HepG2 (cell line): ENCODE measurements at regions not wholly inside any gene's neighbourhood (a gene's known extent, or its start where the extent isn't known, plus 50 kb on each side); places are given as distances from the start of the nearest gene placed in this dataset.

Experiments used
- ATAC-seq: fragments of 200-7000 bp; cut with Tn5 transposase; 3 replicates; pipeline ENCODE4 v1.9.1; 2020; ENCODE audit warnings: mild to moderate bottlenecking, moderate library complexity
- BruUV-seq: library from RNA; stranded (reverse); fragments of 400-500 nt; replicated peaks from 2 replicates; lab custom pipeline; 2021; lab: Mats Ljungman, UMichigan
- CTCF ChIA-PET: fragments of 300-600 bp; formaldehyde crosslinking; extraction: SDS; loops from one replicate; lab custom pipeline; 2021; ENCODE audit warnings: low total read pairs, inconsistent platforms, low intra/inter-chr PET ratio; lab: Yijun Ruan, JAX
- POLR2A ChIA-PET: fragments of 350-600 bp; sonication (Branson Sonifier 250); formaldehyde crosslinking; loops from one replicate; lab custom pipeline; 2020; ENCODE audit warnings: antibody characterized with exemption, inconsistent platforms; lab: Yijun Ruan, JAX
- DNase-seq: peaks from one replicate; pipeline ENCODE4 v3.0.0-alpha.2; 2015; ENCODE audit warnings: low spot score
- FAIRE-seq: peaks from 3 replicates; lab custom pipeline; 2011; peaks lifted over from hg19 to GRCh38; lab: Jason Lieb, UNC
- H2AFZ ChIP-seq: one replicate; pipeline ENCODE4 v1.6.1; 2011; ENCODE audit warnings: low read length, inconsistent platforms
- H3K27ac ChIP-seq: fragments of 300-600 bp; 3 replicates; pipeline ENCODE4 v1.8.0; 2011; ENCODE audit warnings: mixed run types, mild to moderate bottlenecking, mixed read lengths, low read length, inconsistent platforms; ENCODE audit not compliant: insufficient read depth; ENCODE audit errors: extremely low read length
- H3K27me3 ChIP-seq, 2 experiments: fragments of 200-600 bp in 1 of 2; 2 replicates in 1 of 2; 3 replicates in 1 of 2; pipeline versions ENCODE4 v1.6.0 to v1.8.0; 2011; ENCODE audit warnings: low read length in 2 of 2, mild to moderate bottlenecking in 2 of 2, moderate library complexity in 2 of 2, inconsistent platforms in 1 of 2; ENCODE audit not compliant: insufficient read depth in 2 of 2, control insufficient read depth in 1 of 2
- H3K36me3 ChIP-seq, 2 experiments: fragments of 200-600 bp in 1 of 2; replicated peaks in 1 of 2; 2 replicates in 1 of 2; 3 replicates in 1 of 2; pipeline versions ENCODE4 v1.5.1 to v1.8.0; 2011; ENCODE audit warnings: low read length in 2 of 2, inconsistent platforms in 1 of 2; ENCODE audit not compliant: insufficient read depth in 2 of 2, control insufficient read depth in 1 of 2
- H3K4me1 ChIP-seq: 2 replicates; pipeline ENCODE4 v1.5.1; 2012; ENCODE audit warnings: low read length, inconsistent platforms; ENCODE audit not compliant: insufficient read depth
- H3K4me2 ChIP-seq: 2 replicates; pipeline ENCODE4 v1.6.0; 2011; ENCODE audit warnings: low read depth, low read length, inconsistent platforms
- H3K4me3 ChIP-seq, 3 experiments: fragments of 200-600 bp in 1 of 3; sonication (generic), shearing (Covaris generic) in 1 of 3; replicated peaks in 1 of 3; 2 replicates each; pipeline ENCODE4 v1.5.1; 2011 to 2016; ENCODE audit warnings: low read length in 3 of 3, inconsistent platforms in 2 of 3, low read depth in 2 of 3, mild to moderate bottlenecking in 2 of 3, control low read depth in 1 of 3, mixed read lengths in 1 of 3; ENCODE audit not compliant: insufficient read depth in 1 of 3
- H3K79me2 ChIP-seq: one replicate; pipeline ENCODE4 v1.6.1; 2011; ENCODE audit warnings: low read length, inconsistent platforms; ENCODE audit not compliant: insufficient read depth
- H3K9ac ChIP-seq: 2 replicates; pipeline ENCODE4 v1.6.0; 2011; ENCODE audit warnings: mild to moderate bottlenecking, low read depth, low read length, inconsistent platforms; ENCODE audit not compliant: insufficient read depth
- H3K9me3 ChIP-seq: 2 replicates; pipeline ENCODE4 v1.5.1; 2012; ENCODE audit warnings: mild to moderate bottlenecking, low read length
- H4K20me1 ChIP-seq: 2 replicates; pipeline ENCODE4 v1.6.0; 2011; ENCODE audit warnings: inconsistent platforms, mild to moderate bottlenecking, low read length, moderate library complexity; ENCODE audit not compliant: insufficient read depth
- CTCF ChIP-seq: sonication (generic); formaldehyde crosslinking; IDR thresholded peaks from 2 replicates; pipeline ENCODE4 v1.5.0; 2020; ENCODE audit warnings: mild to moderate bottlenecking, missing genetic modification reagents, moderate library complexity
- DZIP1 ChIP-seq: sonication (generic); formaldehyde crosslinking; IDR thresholded peaks from 2 replicates; pipeline ENCODE4 v1.5.0; 2020; ENCODE audit warnings: mild to moderate bottlenecking, missing genetic modification reagents
- FOXO1 ChIP-seq: sonication (generic); formaldehyde crosslinking; IDR thresholded peaks from 2 replicates; pipeline ENCODE4 v1.4.0; 2020; ENCODE audit warnings: missing genetic modification reagents
- FOXP4 ChIP-seq: sonication (generic); formaldehyde crosslinking; IDR thresholded peaks from 2 replicates; pipeline ENCODE4 v1.4.0; 2020; ENCODE audit warnings: missing genetic modification reagents
- HOXA3 ChIP-seq: sonication (generic); formaldehyde crosslinking; IDR thresholded peaks from 2 replicates; pipeline ENCODE4 v1.5.0; 2020; ENCODE audit warnings: missing genetic modification reagents
- PREB ChIP-seq: sonication (generic); formaldehyde crosslinking; IDR thresholded peaks from 2 replicates; pipeline ENCODE4 v1.4.0; 2020; ENCODE audit warnings: missing genetic modification reagents
- RAD21 ChIP-seq: fragments of 450-650 bp; formaldehyde crosslinking; IDR thresholded peaks from 2 replicates; pipeline ENCODE4 v1.5.0; 2020; ENCODE audit warnings: mild to moderate bottlenecking
- SIX4 ChIP-seq: sonication (generic); formaldehyde crosslinking; IDR thresholded peaks from 2 replicates; pipeline ENCODE4 v1.4.0; 2020; ENCODE audit warnings: missing genetic modification reagents
- SMC3 ChIP-seq: IDR thresholded peaks from 2 replicates; pipeline ENCODE4 v1.6.1; 2011; ENCODE audit warnings: low read length, improper control_type of control experiment
- STAG1 ChIP-seq: sonication (generic); formaldehyde crosslinking; IDR thresholded peaks from 2 replicates; pipeline ENCODE4 v1.4.0; 2020; ENCODE audit warnings: missing genetic modification reagents
- TFE3 ChIP-seq: IDR thresholded peaks from 2 replicates; pipeline ENCODE4 v1.6.1; 2016
- XRCC5 ChIP-seq: fragments of 200-400 bp; formaldehyde crosslinking; optimal IDR thresholded peaks from 2 replicates; pipeline ENCODE3; 2017; ENCODE audit warnings: mild to moderate bottlenecking, low read length
- ZFP90 ChIP-seq: sonication (generic); formaldehyde crosslinking; IDR thresholded peaks from 2 replicates; pipeline ENCODE4 v1.8.0; 2022; ENCODE audit warnings: missing genetic modification reagents, mild to moderate bottlenecking, inconsistent platforms, borderline replicate concordance
- ZNF256 ChIP-seq: sonication (generic); formaldehyde crosslinking; conservative IDR thresholded peaks from 2 replicates; pipeline ENCODE4 v1.4.0; 2020; ENCODE audit warnings: missing genetic modification reagents
- WGBS: methylation state at CpG from one replicate; pipeline ENCODE4 v1.1.6; 2017; ENCODE audit warnings: low lambda C conversion rate; 5-methylcytosine and 5-hydroxymethylcytosine counted together
- in situ Hi-C: cut with HindIII; loops from 2 replicates; pipeline ENCODE4 v1.10.0; 2017; ENCODE audit warnings: low pct_unique_long_range_greater_than_20kb; ENCODE audit not compliant: extremely low pct_ligation_motif_present
- intact Hi-C: fragments of 100-400 bp; cut with micrococcal nuclease; formaldehyde crosslinking; loops from one replicate; pipeline ENCODE4 v1.10.0; 2022; ENCODE audit not compliant: unreplicated experiment

GRCh38 chr16:86016201-86016965 is 117.4 kb downstream of the IRF8 start:
- in situ Hi-C loops: loop anchor here (5.0 kb wide), 1 partner anchor 194 kb away; no protein-coding TSS in a partner anchor
- TF ChIP-seq RAD21 (CRISPR knock-in tag) (peak; percentile 87), TFE3 (no peak), XRCC5 (peak; percentile 74), ZNF256 (CRISPR knock-in tag) (0 out of 2 replicates have a peak, but pooled peaks have one; percentile 36), FOXO1 (CRISPR knock-in tag) (no peak), DZIP1 (CRISPR knock-in tag) (no peak), HOXA3 (0 out of 2 replicates have a peak, but pooled peaks have one; percentile 16), SMC3 (peak; percentile 88), ZFP90 (CRISPR knock-in tag) (0 out of 2 replicates have a peak, but pooled peaks have one; percentile 43), SIX4 (CRISPR knock-in tag) (no peak), PREB (CRISPR knock-in tag) (0 out of 2 replicates have a peak, but pooled peaks have one; percentile 20), CTCF (CRISPR knock-in tag) (peak; percentile 85), FOXP4 (CRISPR knock-in tag) (0 out of 2 replicates have a peak, but pooled peaks have one; percentile 14), STAG1 (peak; percentile 95)

More at GRCh38 chr16:86016201-86016965, 117.4 kb downstream of the IRF8 start:
- no peak overlapping the region for H3K4me2 ChIP-seq
- no peak overlapping the region for H3K9ac ChIP-seq
- CTCF ChIA-PET: interaction anchor here (1.4 to 4.6 kb wide), 2 partner anchors 122 to 196 kb away, joined by 3 to 81 read pairs; no protein-coding TSS in a partner anchor
- H3K27me3 ChIP-seq: no peaks in the 10 kb centered on the region; a peak in 1 of 5 replicates
- H3K79me2 ChIP-seq: no peaks in the 10 kb centered on the region
- H4K20me1 ChIP-seq: no peaks in the 10 kb centered on the region; the same call in 1 of the 2 replicates
- DNase-seq (peak; percentile 47), FAIRE-seq (peak; percentile 95), ATAC-seq (peak; percentile 81)
- intact Hi-C loops: loop anchor here (1.0 kb wide), 1 partner anchor 197 kb away; no protein-coding TSS in a partner anchor
- 25% methylated on average over 13 of the region's 13 CpGs for WGBS
- no peak overlapping the region for H2AFZ ChIP-seq
- POLR2A ChIA-PET: no interaction called here
- no TSS peak for BruUV-seq
- no peak overlapping the region for H3K27ac ChIP-seq
- H3K4me3 ChIP-seq: no peak overlapping the region
- H3K9me3 ChIP-seq: peaks cover 12% of the 10 kb centered on the region
- H3K36me3 ChIP-seq: no peaks in the 10 kb centered on the region
- H3K4me1 ChIP-seq: no peaks in the 10 kb centered on the region
